Spleen (tissue), 7 donors: ENCODE measurements at regions not wholly inside any gene's neighbourhood (a gene's known extent, or its start where the extent isn't known, plus 50 kb on each side); places are given as distances from the start of the nearest gene placed in this dataset.

Source experiments
- POLR2A ChIP-seq, 3 donors: fragments of 450-650 bp; IDR thresholded peaks; one replicate each; pipeline ENCODE4 v1.5.1; 2017; ENCODE audit warnings: antibody characterized with exemption in 3 of 3, mild to moderate bottlenecking in 1 of 3
- TF ChIP-seq, protein P1 (sequence below), 11 experiments: fragments of 200-600 bp in 7 of 11; fragments of 450-650 bp in 4 of 11; sonication (generic) in 4 of 11; IDR thresholded peaks in 8 of 11; conservative IDR thresholded peaks in 3 of 11; 1 replicate in 7 of 11; 2 replicates in 4 of 11; pipeline versions ENCODE4 v1.4.0 to v1.8.0; 2016 to 2021; ENCODE audit warnings: antibody characterized with exemption in 11 of 11, inconsistent platforms in 4 of 11, mild to moderate bottlenecking in 1 of 11
- donor health status: DM: no; HTN: no; CAD: no; lungs with moderate emphysema.
- donor health status: DM: no; HTN: no; CAD: no.
- donor health status: DM: no; HTN: no; CAD: no.

DNA sequence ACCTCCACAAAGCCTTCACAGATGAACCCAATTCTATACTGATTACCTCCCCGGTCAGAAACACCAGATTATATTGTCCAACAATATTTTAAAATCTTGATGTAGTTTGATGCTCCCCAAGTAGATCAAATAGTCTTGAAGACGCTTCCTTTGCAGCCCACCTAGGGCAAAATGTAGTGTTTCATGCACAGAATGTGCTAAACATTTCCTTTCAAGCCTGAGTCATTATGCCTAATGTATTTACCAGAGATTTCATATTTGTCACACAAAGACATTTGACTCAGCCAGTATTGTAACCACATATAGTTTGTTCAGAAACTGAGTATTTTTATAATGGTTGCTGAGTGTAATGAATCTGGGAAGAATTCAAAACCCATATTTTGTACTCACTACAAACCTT lies 1396.8 kb downstream of the LRRC4C start:
- TF ChIP-seq, protein P1, sequence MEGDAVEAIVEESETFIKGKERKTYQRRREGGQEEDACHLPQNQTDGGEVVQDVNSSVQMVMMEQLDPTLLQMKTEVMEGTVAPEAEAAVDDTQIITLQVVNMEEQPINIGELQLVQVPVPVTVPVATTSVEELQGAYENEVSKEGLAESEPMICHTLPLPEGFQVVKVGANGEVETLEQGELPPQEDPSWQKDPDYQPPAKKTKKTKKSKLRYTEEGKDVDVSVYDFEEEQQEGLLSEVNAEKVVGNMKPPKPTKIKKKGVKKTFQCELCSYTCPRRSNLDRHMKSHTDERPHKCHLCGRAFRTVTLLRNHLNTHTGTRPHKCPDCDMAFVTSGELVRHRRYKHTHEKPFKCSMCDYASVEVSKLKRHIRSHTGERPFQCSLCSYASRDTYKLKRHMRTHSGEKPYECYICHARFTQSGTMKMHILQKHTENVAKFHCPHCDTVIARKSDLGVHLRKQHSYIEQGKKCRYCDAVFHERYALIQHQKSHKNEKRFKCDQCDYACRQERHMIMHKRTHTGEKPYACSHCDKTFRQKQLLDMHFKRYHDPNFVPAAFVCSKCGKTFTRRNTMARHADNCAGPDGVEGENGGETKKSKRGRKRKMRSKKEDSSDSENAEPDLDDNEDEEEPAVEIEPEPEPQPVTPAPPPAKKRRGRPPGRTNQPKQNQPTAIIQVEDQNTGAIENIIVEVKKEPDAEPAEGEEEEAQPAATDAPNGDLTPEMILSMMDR (IDR thresholded peaks at IDR 0.05 in 8 of 11, conservative IDR thresholded peaks at IDR 0.05 in 3 of 11), result no peak
- no peak for TF ChIP-seq POLR2A (IDR thresholded peaks at IDR 0.05)
